Kidney (tissue), 13 donors: ENCODE measurements at regions not wholly inside any gene's neighbourhood (a gene's known extent, or its start where the extent isn't known, plus 50 kb on each side); places are given as distances from the start of the nearest gene placed in this dataset.

ENCODE experiments used
- DNase-seq, 5 donors: peaks; one replicate each; pipeline ENCODE4 v3.0.0-alpha.2; 2013 to 2020
- FAIRE-seq: peaks from 2 replicates; lab custom pipeline; 2012; peaks lifted over from hg19 to GRCh38; lab: Jason Lieb, UNC
- H3K27ac ChIP-seq, 2 donors: one replicate each; pipeline ENCODE4 v1.7.0; 2013; ENCODE audit warnings: low read depth in 2 of 2, low read length in 2 of 2, inconsistent platforms in 1 of 2
- H3K27me3 ChIP-seq: one replicate; pipeline ENCODE4 v1.7.1; 2013; ENCODE audit warnings: low read length, inconsistent platforms; ENCODE audit not compliant: control insufficient read depth, insufficient read depth
- H3K36me3 ChIP-seq, 3 donors: one replicate each; pipeline versions ENCODE4 v1.7.0 to v1.7.1; 2013; ENCODE audit warnings: low read length in 3 of 3, control low read depth in 1 of 3, inconsistent platforms in 1 of 3; ENCODE audit not compliant: insufficient read depth in 3 of 3, control insufficient read depth in 2 of 3
- H3K4me1 ChIP-seq, 3 donors: one replicate each; pipeline versions ENCODE4 v1.7.0 to v1.7.1; 2013; ENCODE audit warnings: low read length in 3 of 3, inconsistent platforms in 1 of 3, low read depth in 1 of 3; ENCODE audit not compliant: control insufficient read depth in 2 of 3, insufficient read depth in 2 of 3
- H3K4me3 ChIP-seq, 3 donors: one replicate each; pipeline versions ENCODE4 v1.7.0 to v1.8.1; 2013; ENCODE audit warnings: low read length in 3 of 3, control low read depth in 1 of 3, inconsistent platforms in 1 of 3
- H3K9ac ChIP-seq, 3 donors: one replicate each; pipeline versions ENCODE4 v1.7.0 to v1.7.1; 2013; ENCODE audit warnings: low read length in 3 of 3, control low read depth in 1 of 3, inconsistent platforms in 1 of 3
- H3K9me3 ChIP-seq, 3 donors: one replicate each; pipeline versions ENCODE4 v1.7.0 to v1.7.1; 2013; ENCODE audit warnings: low read length in 3 of 3, control low read depth in 1 of 3, inconsistent platforms in 1 of 3; ENCODE audit not compliant: control insufficient read depth in 2 of 3, insufficient read depth in 1 of 3
- intact Hi-C: fragments of 100-400 bp; cut with DNase I; formaldehyde crosslinking; loops from one replicate; pipeline ENCODE4 v1.11.1; 2022
- TF ChIP-seq, protein P1 (sequence below): IDR thresholded peaks from 3 replicates; pipeline ENCODE4 v1.5.1; 2012; ENCODE audit warnings: mild to moderate bottlenecking, moderate library complexity, borderline replicate concordance; ENCODE audit not compliant: insufficient read depth; ENCODE audit errors: extremely low read depth
- donor health status: control.
- donor health status: control.
- donor health status: control.
- donor health status: control.
- donor health status: control.
- donor health status: DM: yes; HTN: yes; CAD: no.
- donor health status: Normal renal cell carcinoma (clear cell type).

DNA sequence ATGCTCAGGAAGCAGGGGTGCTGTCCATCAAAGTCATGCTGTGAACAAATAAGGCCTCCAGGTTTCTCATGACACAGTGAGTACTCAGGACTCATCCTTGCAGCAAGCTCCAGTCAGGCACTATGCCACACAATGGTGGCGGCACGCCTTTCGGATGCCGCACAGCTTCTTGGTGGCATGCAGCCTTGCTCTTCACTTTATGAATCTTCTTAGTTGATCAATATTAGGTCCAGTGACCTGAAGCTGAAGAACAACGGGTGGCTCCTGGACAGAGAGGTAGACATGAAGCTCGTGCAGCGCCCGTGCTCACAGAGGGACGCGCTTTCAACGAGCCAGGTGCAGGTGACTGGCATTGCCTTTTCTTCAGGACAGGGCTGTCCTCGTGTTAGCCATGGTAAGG is 653.0 kb upstream of the MGMT start:
- H3K4me3 ChIP-seq, result no peak overlapping the region
- no peak for DNase-seq
- no peaks in the 10 kb centered on the region for H3K9me3 ChIP-seq
- no peak overlapping the region for H3K9ac ChIP-seq
- no peaks in the 10 kb centered on the region for H3K27me3 ChIP-seq
- intact Hi-C loops, result no loop called here
- no peak for FAIRE-seq
- no peaks in the 10 kb centered on the region for H3K36me3 ChIP-seq
- TF ChIP-seq, protein P1, sequence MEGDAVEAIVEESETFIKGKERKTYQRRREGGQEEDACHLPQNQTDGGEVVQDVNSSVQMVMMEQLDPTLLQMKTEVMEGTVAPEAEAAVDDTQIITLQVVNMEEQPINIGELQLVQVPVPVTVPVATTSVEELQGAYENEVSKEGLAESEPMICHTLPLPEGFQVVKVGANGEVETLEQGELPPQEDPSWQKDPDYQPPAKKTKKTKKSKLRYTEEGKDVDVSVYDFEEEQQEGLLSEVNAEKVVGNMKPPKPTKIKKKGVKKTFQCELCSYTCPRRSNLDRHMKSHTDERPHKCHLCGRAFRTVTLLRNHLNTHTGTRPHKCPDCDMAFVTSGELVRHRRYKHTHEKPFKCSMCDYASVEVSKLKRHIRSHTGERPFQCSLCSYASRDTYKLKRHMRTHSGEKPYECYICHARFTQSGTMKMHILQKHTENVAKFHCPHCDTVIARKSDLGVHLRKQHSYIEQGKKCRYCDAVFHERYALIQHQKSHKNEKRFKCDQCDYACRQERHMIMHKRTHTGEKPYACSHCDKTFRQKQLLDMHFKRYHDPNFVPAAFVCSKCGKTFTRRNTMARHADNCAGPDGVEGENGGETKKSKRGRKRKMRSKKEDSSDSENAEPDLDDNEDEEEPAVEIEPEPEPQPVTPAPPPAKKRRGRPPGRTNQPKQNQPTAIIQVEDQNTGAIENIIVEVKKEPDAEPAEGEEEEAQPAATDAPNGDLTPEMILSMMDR, result no peak
- H3K4me1 ChIP-seq, result no peaks in the 10 kb centered on the region
- no peak overlapping the region for H3K27ac ChIP-seq

GRCh38 chr10:128814782-128815181 is 652.3 kb upstream of the MGMT start:
- no peaks in the 10 kb centered on the region for H3K27me3 ChIP-seq
- H3K27ac ChIP-seq, result no peak overlapping the region
- H3K9ac ChIP-seq, result no peak overlapping the region
- no peaks in the 10 kb centered on the region for H3K4me1 ChIP-seq
- intact Hi-C loops, result no loop called here
- no peak for DNase-seq
- no peak overlapping the region for H3K4me3 ChIP-seq
- no peaks in the 10 kb centered on the region for H3K36me3 ChIP-seq
- no peak for FAIRE-seq
- no peaks in the 10 kb centered on the region for H3K9me3 ChIP-seq
- TF ChIP-seq, protein P1, result no peak

DNA sequence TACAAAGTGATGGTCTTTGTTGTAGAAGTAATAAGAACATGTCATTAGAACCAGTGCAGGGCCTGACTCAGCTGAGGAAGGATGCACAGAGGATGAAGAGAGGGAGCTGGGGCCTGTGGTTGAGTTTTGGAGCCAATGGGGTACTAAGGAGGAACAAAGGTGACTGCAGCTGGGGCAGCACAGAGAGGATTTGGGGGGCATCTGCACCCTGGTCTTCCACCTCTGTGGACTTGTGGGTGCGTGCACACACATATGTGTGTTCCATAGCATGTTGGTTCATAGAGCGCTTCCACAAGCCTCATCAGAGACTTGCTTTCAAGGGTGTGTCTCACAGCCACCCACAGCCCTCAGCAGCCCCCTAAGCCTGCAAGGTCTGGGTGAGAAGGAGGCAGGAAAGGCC is 650.3 kb upstream of the MGMT start:
- Histone ChIP-seq H3K27me3 (no peaks in the 10 kb centered on the region), H3K36me3 (no peaks in the 10 kb centered on the region), H3K27ac (no peak overlapping the region), H3K4me1 (no peaks in the 10 kb centered on the region), H3K4me3 (no peak overlapping the region), H3K9me3 (no peaks in the 10 kb centered on the region), H3K9ac (no peak overlapping the region)
- intact Hi-C loops, result no loop called here
- DNase-seq, result no peak
- TF ChIP-seq, protein P1, result no peak
- no peak for FAIRE-seq

GRCh38 chr10:128817636-128818035 is 649.4 kb upstream of the MGMT start:
- FAIRE-seq, result no peak
- Histone ChIP-seq H3K36me3 (no peaks in the 10 kb centered on the region), H3K4me3 (no peak overlapping the region), H3K9me3 (no peaks in the 10 kb centered on the region), H3K27me3 (no peaks in the 10 kb centered on the region), H3K4me1 (no peaks in the 10 kb centered on the region), H3K9ac (no peak overlapping the region), H3K27ac (no peak overlapping the region)
- peak in 1 of 5 donors; percentile 12 for DNase-seq
- intact Hi-C loops, result no loop called here
- TF ChIP-seq, protein P1, result no peak
